HG03280 (cell line): ENCODE measurements at regions not wholly inside any gene's neighbourhood (a gene's known extent, or its start where the extent isn't known, plus 50 kb on each side); places are given as distances from the start of the nearest gene placed in this dataset.

Source experiments
- ATAC-seq: cut with Tn5 transposase; IDR thresholded peaks from one replicate; pipeline ENCODE4 v1.9.1; 2021; ENCODE audit warnings: mild to moderate bottlenecking, moderate library complexity; ENCODE audit not compliant: unreplicated experiment

DNA sequence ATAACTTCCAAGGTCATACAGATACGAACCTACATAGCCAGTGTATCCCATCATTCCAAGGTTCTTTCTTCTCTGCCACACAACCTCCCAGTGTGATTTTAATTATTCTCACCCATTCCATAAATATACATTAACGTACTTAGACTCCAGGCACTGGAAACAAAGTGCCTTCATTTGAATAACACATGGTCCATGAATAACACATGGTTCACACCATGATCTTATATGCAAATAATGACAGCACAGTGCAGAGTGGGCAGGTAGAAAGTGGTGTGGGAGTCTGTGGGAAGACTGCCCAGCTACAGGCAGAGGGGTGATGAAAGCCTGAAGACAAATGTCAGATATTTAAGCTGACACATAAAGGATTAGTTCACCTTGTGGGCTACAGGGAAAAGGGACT is 425.2 kb downstream of the HACE1 start:
- no peak for ATAC-seq

GRCh38 chr6:104431096-104431495 is 428.6 kb downstream of the HACE1 start:
- ATAC-seq = no peak

DNA sequence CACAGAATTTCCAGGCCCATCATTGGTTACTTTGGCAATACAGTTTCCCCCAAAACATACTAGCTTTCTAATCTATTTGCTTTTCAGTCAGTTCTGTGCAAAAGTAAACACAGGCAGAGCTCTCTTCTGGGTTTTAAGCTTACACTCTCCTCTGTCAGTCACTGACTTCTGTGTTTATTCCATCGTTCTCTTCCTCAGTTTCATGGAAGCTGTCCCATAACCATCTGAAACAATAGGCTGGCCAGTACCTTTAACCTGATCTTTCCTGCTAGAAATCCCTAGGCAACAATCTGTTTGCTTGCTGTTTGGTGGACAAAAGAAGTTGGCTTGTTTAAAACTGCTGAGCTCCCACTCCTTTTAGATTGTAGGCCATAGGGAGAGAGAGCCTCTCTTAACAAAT is 431.5 kb downstream of the HACE1 start:
- ATAC-seq = no peak

DNA sequence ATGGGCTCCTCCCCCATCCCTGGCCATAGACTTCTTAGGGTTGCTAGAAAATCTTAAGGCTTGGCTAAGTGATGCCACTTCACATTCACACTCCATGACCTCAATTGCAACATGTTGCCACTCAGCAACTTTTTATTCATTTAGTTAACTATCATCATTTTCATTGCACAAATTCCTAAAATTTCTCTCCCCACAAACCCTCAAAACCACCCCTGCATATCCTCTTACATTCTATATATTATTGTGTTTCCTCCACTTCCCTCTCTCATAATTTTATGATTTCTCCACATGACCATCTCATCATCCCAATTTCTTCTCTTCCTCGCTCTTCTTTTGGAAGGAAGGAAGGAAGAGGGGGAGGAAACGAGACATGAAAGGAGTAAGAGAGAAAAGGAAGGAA is 436.0 kb downstream of the HACE1 start:
- ATAC-seq = no peak

- no peak for ATAC-seq
Measured at GRCh38 chr6:104421650-104422049, 438.1 kb downstream of the HACE1 start.

- ATAC-seq = no peak
Measured at GRCh38 chr6:104418839-104419238, 440.9 kb downstream of the HACE1 start.

DNA sequence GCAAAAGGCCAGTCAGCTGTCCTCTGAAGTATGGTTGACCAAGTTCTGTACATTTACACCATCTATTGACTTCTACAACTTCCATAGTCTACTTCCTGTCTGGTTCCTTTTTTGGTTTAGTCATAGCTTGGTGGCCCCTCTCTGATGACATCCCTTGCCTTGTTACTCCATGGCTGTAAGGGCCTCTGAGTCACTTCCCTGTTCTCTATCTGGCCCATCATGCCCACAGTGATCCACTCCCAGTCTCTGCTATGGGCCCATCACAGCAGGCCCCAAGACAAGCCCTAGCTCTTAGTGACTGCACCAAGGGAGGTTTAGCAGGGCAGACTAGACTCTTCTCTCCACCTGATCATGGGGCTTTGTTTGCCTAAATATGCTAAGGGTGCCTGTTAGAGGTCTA is 441.6 kb downstream of the HACE1 start:
- no peak for ATAC-seq

DNA sequence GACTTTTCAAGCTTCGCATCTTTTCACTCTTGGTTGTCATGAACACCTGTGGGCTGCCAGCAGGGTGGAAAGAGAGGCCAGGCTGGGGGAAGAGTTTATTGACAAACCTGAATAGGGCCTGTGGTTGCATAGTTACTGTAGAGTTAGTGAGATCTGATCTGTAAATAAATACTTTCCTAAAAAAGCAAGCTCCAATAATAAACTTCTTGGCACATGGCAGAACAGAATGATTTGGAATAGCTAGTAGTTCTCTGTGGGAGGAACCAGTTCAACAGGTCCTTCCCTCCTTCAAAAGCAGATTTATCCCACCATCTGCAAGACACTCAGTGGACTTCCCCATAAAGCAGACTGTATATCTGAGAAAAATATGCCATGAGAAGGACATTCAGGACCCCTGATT is 445.0 kb downstream of the HACE1 start:
- ATAC-seq = no peak

GRCh38 chr6:104413767-104414166 is 446.0 kb downstream of the HACE1 start:
- ATAC-seq = no peak

GRCh38 chr6:104411302-104411701 is 448.4 kb downstream of the HACE1 start:
- no peak for ATAC-seq

- no peak for ATAC-seq
Measured at GRCh38 chr6:104409913-104410312, 449.8 kb downstream of the HACE1 start.

DNA sequence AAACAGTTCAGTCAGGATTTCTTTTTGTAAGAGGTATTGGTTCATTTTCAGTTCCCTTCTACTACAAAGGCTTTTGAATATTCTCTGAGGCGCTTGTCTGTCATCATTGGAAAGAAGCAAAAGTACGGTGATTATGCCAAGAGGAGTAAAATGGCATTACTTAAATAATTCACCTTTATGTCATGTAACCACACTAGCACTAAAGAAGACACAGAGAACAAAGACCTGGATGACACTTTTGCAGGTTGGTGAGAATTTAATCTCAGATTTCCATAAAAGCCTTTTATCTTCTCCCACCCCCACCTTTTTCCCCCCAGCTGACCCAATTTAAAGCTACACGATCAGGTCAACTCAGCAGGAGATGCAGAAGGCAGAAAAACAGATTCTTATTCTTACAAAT is 451.8 kb downstream of the HACE1 start:
- ATAC-seq = no peak

- ATAC-seq = no peak
Measured at GRCh38 chr6:104404377-104404776, 455.3 kb downstream of the HACE1 start.

- ATAC-seq = no peak
Measured at GRCh38 chr6:104402572-104402971, 457.1 kb downstream of the HACE1 start.

DNA sequence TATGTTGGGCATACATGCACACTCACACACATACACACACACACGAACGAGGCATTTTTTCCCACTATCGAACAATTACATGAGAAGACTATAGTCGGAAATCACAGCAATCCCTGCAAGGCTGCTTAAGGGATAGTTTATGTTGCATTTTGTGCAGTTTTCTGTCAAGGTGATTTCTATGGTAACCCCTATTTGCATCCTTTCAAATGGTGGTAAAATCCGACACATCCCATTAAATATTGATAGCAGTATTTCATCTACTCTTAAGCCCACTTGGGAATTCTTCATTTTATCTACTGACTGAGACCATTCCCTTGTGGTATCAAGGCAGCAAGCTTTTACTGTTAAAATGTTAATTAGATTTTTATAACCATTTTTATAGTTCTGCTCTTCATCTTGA is 457.8 kb downstream of the HACE1 start:
- ATAC-seq = no peak

GRCh38 chr6:104400844-104401243 is 458.9 kb downstream of the HACE1 start:
- no peak for ATAC-seq

GRCh38 chr6:104396077-104396476 is 463.6 kb downstream of the HACE1 start:
- no peak for ATAC-seq

DNA sequence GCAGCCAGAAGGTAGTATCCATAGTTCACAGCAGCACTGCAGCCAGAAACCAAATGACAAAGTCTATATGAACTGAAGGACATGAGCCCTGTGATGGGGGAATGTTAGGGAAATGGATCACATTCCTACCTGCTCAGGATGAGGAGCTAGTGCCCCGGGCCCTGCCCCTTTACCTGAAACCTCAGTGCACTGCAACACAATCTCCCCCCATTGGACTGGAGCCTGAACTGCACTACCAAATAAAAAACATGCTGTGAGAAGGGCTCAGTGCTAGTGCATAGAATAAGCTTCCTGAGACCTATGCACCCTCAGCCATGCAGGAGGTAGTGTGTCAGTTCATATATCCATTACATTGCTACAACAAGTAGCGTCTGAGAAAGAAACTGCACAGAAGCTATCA is 477.8 kb downstream of the HACE1 start:
- no peak for ATAC-seq

GRCh38 chr6:104365451-104366234 is 494.1 kb downstream of the HACE1 start:
- no peak for ATAC-seq

DNA sequence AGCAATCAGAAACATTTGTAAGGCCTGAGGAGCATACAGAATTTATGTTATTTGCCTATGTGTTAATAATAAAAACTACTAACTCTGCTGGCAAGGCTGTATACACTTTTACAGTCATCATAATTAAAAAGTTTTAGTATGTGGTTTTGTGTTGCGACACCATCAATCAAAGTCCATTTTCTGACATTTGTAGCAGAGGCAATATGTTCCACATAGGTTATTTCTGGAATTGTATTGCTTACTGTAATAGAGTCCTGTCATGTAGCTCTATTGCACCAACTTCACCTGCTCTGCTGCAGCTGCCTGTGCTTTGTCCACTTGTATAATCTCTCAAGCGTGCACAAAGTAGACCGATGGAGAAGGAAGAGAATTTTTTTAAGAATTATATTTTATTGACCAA is 501.8 kb downstream of the HACE1 start:
- ATAC-seq = no peak

- ATAC-seq = no peak
Measured at GRCh38 chr6:104356197-104356596, 503.5 kb downstream of the HACE1 start.

DNA sequence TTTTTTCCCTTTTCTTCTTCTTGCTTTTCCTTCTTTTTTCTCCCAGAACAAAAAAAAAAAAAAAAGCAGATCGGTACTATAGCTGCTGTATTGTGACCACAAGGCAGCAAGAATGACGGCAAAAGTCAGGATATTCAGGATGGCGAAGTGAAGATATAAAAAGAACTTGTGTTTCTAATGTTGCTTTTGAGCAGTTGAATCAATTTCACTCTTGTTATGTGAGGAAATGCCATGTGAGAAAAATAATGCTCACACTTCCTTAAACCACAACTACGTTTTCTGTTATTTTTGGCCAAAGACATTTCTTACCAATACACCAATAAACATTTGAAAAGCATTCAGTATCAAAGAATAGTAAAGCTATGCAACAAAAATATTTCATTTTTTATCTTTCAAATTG is 510.5 kb downstream of the HACE1 start:
- ATAC-seq = no peak

GRCh38 chr6:104344223-104344622 is 515.5 kb downstream of the HACE1 start:
- ATAC-seq = no peak
